ENCODE measurements at regions not wholly inside any gene's neighbourhood (a gene's known extent, or its start where the extent isn't known, plus 50 kb on each side); places are given as distances from the start of the nearest gene placed in this dataset.
A peak's percentile ranks its signal among the peaks of the same experiment; 100 is the strongest.

GRCh38 chr3:878746-879145 lies 214.1 kb upstream of the CNTN6 start:
- Histone ChIP-seq H3K4me1 (no peaks in the 10 kb centered on the region), H3K9me3 (no peaks in the 10 kb centered on the region), H3K4me3 (ENCODE audit: low read depth, low read length) (no peak overlapping the region), H3K27me3 (no peaks in the 10 kb centered on the region), H3K36me3 (no peaks in the 10 kb centered on the region)
- no peak for DNase-seq
- TF ChIP-seq CTCF (IDR thresholded peaks at IDR 0.05; ENCODE audit: low read depth, low read length), result no peak

GRCh38 chr3:880371-880770 lies 212.5 kb upstream of the CNTN6 start:
- Histone ChIP-seq H3K27me3 (no peaks in the 10 kb centered on the region), H3K36me3 (no peaks in the 10 kb centered on the region), H3K9me3 (no peaks in the 10 kb centered on the region), H3K4me3 (ENCODE audit: low read depth, low read length) (no peak overlapping the region), H3K4me1 (no peaks in the 10 kb centered on the region)
- no peak for DNase-seq
- TF ChIP-seq CTCF (IDR thresholded peaks at IDR 0.05; ENCODE audit: low read depth, low read length), result no peak

GRCh38 chr3:882533-882932 lies 210.3 kb upstream of the CNTN6 start:
- H3K9me3 ChIP-seq, result no peaks in the 10 kb centered on the region
- H3K36me3 ChIP-seq, result no peaks in the 10 kb centered on the region
- H3K4me1 ChIP-seq, result no peaks in the 10 kb centered on the region
- H3K4me3 ChIP-seq (ENCODE audit: low read depth, low read length), result no peak overlapping the region
- H3K27me3 ChIP-seq, result no peaks in the 10 kb centered on the region
- no peak for TF ChIP-seq CTCF (IDR thresholded peaks at IDR 0.05; ENCODE audit: low read depth, low read length)
- no peak for DNase-seq

GRCh38 chr3:901953-902778 lies 190.7 kb upstream of the CNTN6 start:
- H3K36me3 ChIP-seq, result no peaks in the 10 kb centered on the region
- H3K4me1 ChIP-seq, result no peaks in the 10 kb centered on the region
- no peak overlapping the region for H3K4me3 ChIP-seq (ENCODE audit: low read depth, low read length)
- no peak for DNase-seq
- no peaks in the 10 kb centered on the region for H3K27me3 ChIP-seq
- H3K9me3 ChIP-seq, result no peaks in the 10 kb centered on the region
- 0 out of 2 replicates have a peak, but pooled peaks have one; percentile 28 for TF ChIP-seq CTCF (IDR thresholded peaks at IDR 0.05; ENCODE audit: low read depth, low read length)

GRCh38 chr3:905217-905616 lies 187.6 kb upstream of the CNTN6 start:
- H3K27me3 ChIP-seq, result no peaks in the 10 kb centered on the region
- DNase-seq, result no peak
- H3K4me3 ChIP-seq (ENCODE audit: low read depth, low read length), result no peak overlapping the region
- no peaks in the 10 kb centered on the region for H3K36me3 ChIP-seq
- TF ChIP-seq CTCF (IDR thresholded peaks at IDR 0.05; ENCODE audit: low read depth, low read length), result no peak
- H3K9me3 ChIP-seq, result no peaks in the 10 kb centered on the region
- H3K4me1 ChIP-seq, result no peaks in the 10 kb centered on the region

- H3K4me3 ChIP-seq (ENCODE audit: low read depth, low read length), result no peak overlapping the region
- no peak for DNase-seq
- TF ChIP-seq CTCF (IDR thresholded peaks at IDR 0.05; ENCODE audit: low read depth, low read length), result no peak
- no peaks in the 10 kb centered on the region for H3K27me3 ChIP-seq
- H3K36me3 ChIP-seq, result no peaks in the 10 kb centered on the region
- no peaks in the 10 kb centered on the region for H3K4me1 ChIP-seq
- H3K9me3 ChIP-seq, result no peaks in the 10 kb centered on the region
Observed at GRCh38 chr3:906739-907138, 186.1 kb upstream of the CNTN6 start.

Data from BE2C (cell line).